Neuronal stem cell (in vitro differentiated cells): ENCODE measurements at regions not wholly inside any gene's neighbourhood (a gene's known extent, or its start where the extent isn't known, plus 50 kb on each side); places are given as distances from the start of the nearest gene placed in this dataset.
A peak's percentile ranks its signal among the peaks of the same experiment; 100 is the strongest.

Experiments
- DNase-seq: peaks from one replicate; pipeline ENCODE4 v3.0.0-alpha.2; 2013; ENCODE audit warnings: low spot score
- H2AFZ ChIP-seq: one replicate; pipeline ENCODE4 v1.6.1; 2013; ENCODE audit warnings: mild to moderate bottlenecking, low read length, inconsistent platforms
- H2AK5ac ChIP-seq: 2 replicates; pipeline ENCODE4 v1.6.1; 2013; ENCODE audit warnings: low read depth, mild to moderate bottlenecking, inconsistent platforms, low read length, moderate library complexity, mixed read lengths
- H2BK120ac ChIP-seq: 2 replicates; pipeline ENCODE4 v1.6.1; 2013; ENCODE audit warnings: low read depth, mild to moderate bottlenecking, inconsistent platforms, low read length, moderate library complexity, mixed read lengths
- H2BK12ac ChIP-seq: one replicate; pipeline ENCODE4 v1.6.1; 2013; ENCODE audit warnings: low read length, inconsistent platforms
- H2BK15ac ChIP-seq: 2 replicates; pipeline ENCODE4 v1.6.1; 2013; ENCODE audit warnings: mild to moderate bottlenecking, low read length, inconsistent platforms, mixed read lengths
- H2BK5ac ChIP-seq: one replicate; pipeline ENCODE4 v1.6.1; 2013; ENCODE audit warnings: inconsistent platforms, mild to moderate bottlenecking, low read length, moderate library complexity
- H3K14ac ChIP-seq: one replicate; pipeline ENCODE4 v1.6.1; 2013; ENCODE audit warnings: low read length, inconsistent platforms
- H3K18ac ChIP-seq: 2 replicates; pipeline ENCODE4 v1.6.1; 2013; ENCODE audit warnings: low read length, inconsistent platforms
- H3K23ac ChIP-seq: 2 replicates; pipeline ENCODE4 v1.6.1; 2013; ENCODE audit warnings: low read depth, mild to moderate bottlenecking, mixed read lengths, low read length, inconsistent platforms; ENCODE audit not compliant: poor library complexity
- H3K27ac ChIP-seq: replicated peaks from 3 replicates; pipeline ENCODE4 v1.5.1; 2013; ENCODE audit warnings: low read length, inconsistent platforms
- H3K27me3 ChIP-seq, 3 experiments: 2 replicates each; pipeline ENCODE4 v1.6.1; 2013; ENCODE audit warnings: low read length in 3 of 3, mild to moderate bottlenecking in 2 of 3, inconsistent platforms in 1 of 3, low read depth in 1 of 3, mixed read lengths in 1 of 3, moderate library complexity in 1 of 3; ENCODE audit not compliant: control insufficient read depth in 3 of 3, insufficient read depth in 3 of 3
- H3K36me3 ChIP-seq, 2 donors: replicated peaks in 1 of 2; 2 replicates each; pipeline ENCODE4 v1.6.1; 2013; ENCODE audit warnings: low read length in 2 of 2; ENCODE audit not compliant: control insufficient read depth in 2 of 2, insufficient read depth in 2 of 2
- H3K4ac ChIP-seq: 2 replicates; pipeline ENCODE4 v1.6.1; 2013; ENCODE audit warnings: inconsistent platforms, mild to moderate bottlenecking, low read length, moderate library complexity
- H3K4me1 ChIP-seq, 2 donors: 1 replicate in 1 of 2; 2 replicates in 1 of 2; pipeline ENCODE4 v1.6.1; 2013; ENCODE audit warnings: low read length in 2 of 2, low read depth in 1 of 2; ENCODE audit not compliant: control insufficient read depth in 2 of 2, insufficient read depth in 1 of 2
- H3K4me2 ChIP-seq: one replicate; pipeline ENCODE4 v1.6.1; 2013; ENCODE audit warnings: mild to moderate bottlenecking, low read length, inconsistent platforms; ENCODE audit not compliant: insufficient read depth, poor library complexity, severe bottlenecking
- H3K4me3 ChIP-seq, 2 donors: 2 replicates each; pipeline ENCODE4 v1.5.1; 2013; ENCODE audit warnings: low read length in 2 of 2, mild to moderate bottlenecking in 2 of 2, inconsistent platforms in 1 of 2, moderate library complexity in 1 of 2
- H3K79me1 ChIP-seq: one replicate; pipeline ENCODE4 v1.6.1; 2013; ENCODE audit warnings: low read depth, mild to moderate bottlenecking, inconsistent platforms, low read length, moderate library complexity
- H3K9ac ChIP-seq: one replicate; pipeline ENCODE4 v1.6.1; 2013; ENCODE audit warnings: mild to moderate bottlenecking, low read depth, low read length, inconsistent platforms; ENCODE audit not compliant: poor library complexity
- H3K9me3 ChIP-seq, 2 donors: replicated peaks in 1 of 2; 2 replicates each; pipeline versions ENCODE3 to v1.6.1; 2013; ENCODE audit warnings: low read length in 2 of 2, mild to moderate bottlenecking in 2 of 2, inconsistent platforms in 1 of 2, low read depth in 1 of 2, mixed read lengths in 1 of 2, moderate library complexity in 1 of 2; ENCODE audit not compliant: control insufficient read depth in 2 of 2, insufficient read depth in 1 of 2
- H4K8ac ChIP-seq: one replicate; pipeline ENCODE4 v1.6.1; 2013; ENCODE audit warnings: low read depth, mild to moderate bottlenecking, inconsistent platforms, low read length, moderate library complexity
- H4K91ac ChIP-seq: one replicate; pipeline ENCODE4 v1.6.1; 2013; ENCODE audit warnings: low read length, low read depth, mild to moderate bottlenecking, inconsistent platforms; ENCODE audit not compliant: poor library complexity
- WGBS, 2 donors: extraction: QIAGEN DNeasy Blood & Tissue Kit; methylation state at CpG; one replicate each; pipeline ENCODE4 v1.1.7; 2013; ENCODE audit warnings: missing lambda C conversion rate in 2 of 2, mixed read lengths in 1 of 2; ENCODE audit not compliant: insufficient read length in 2 of 2, insufficient replicate concordance in 1 of 2; ENCODE audit errors: extremely low coverage in 2 of 2; 5-methylcytosine and 5-hydroxymethylcytosine counted together

DNA sequence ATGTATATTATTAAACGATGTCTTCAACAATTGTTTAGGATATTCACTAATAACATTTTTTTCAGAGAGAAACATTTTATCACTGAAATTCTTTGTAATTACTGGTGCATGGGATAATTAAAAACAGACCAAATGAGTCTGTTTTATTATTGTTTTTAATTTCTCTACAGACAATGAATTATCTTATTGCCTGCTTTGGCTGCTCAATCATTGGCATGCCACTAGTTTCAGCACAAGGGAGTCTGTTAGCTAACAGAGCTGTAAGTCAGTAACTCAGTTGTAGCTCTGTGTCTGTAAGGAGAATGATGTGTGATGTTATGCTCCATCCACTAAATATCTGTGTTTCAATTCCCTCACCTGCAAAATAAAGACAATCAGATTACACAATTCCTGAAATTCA, 443.9 kb downstream of the PRR16 start:
- Histone ChIP-seq H2BK15ac (no peak overlapping the region), H3K4ac (no peak overlapping the region), H4K91ac (no peak overlapping the region), H3K9ac (no peak overlapping the region), H3K18ac (no peak overlapping the region), H2BK120ac (no peak overlapping the region), H3K14ac (no peak overlapping the region), H3K79me1 (no peaks in the 10 kb centered on the region), H3K4me3 (no peak overlapping the region), H2AK5ac (no peak overlapping the region), H3K27me3 (no peaks in the 10 kb centered on the region), H3K27ac (no peak overlapping the region), H2BK12ac (no peak overlapping the region), H2AFZ (no peak overlapping the region), H3K23ac (no peak overlapping the region), H2BK5ac (no peak overlapping the region), H3K4me1 (no peaks in the 10 kb centered on the region), H3K9me3 (no peaks in the 10 kb centered on the region), H3K4me2 (no peak overlapping the region), H4K8ac (no peak overlapping the region), H3K36me3 (no peaks in the 10 kb centered on the region)
- WGBS, 2 donors, result 100% methylated on average over 1 of the region's 1 CpG; no CpG with 5 or more reads in 1 of the 2 donors
- no peak for DNase-seq

DNA sequence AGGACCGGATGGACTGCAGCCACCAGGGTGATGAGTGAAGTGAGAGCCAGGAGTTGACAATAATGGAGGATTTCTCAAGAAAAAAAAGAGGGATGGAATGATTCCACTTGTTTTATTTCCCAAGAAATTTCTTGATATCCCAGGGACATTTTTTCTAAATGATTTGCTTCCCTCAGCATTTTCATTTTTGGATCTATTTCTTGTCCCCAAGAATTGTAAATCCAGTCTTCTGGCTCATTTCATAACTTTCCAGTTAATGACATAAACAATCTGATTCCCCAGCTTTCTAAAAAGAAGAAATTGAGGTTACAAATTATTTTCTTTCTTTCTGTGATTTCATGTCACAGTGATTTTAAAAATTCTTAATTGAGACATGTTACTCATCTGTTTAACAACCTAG, 446.5 kb downstream of the PRR16 start:
- WGBS, 2 donors, result no CpG with 5 or more reads among the region's 1 CpG
- no peaks in the 10 kb centered on the region for H3K27me3 ChIP-seq
- H3K18ac ChIP-seq, result no peak overlapping the region
- H2BK12ac ChIP-seq, result no peak overlapping the region
- H4K8ac ChIP-seq, result no peak overlapping the region
- no peak overlapping the region for H2BK120ac ChIP-seq
- no peak overlapping the region for H2BK15ac ChIP-seq
- H3K4me1 ChIP-seq, result peaks cover 0 to 2% of the 10 kb centered on the region in 2 donors
- H3K23ac ChIP-seq, result no peak overlapping the region
- no peak for DNase-seq
- no peak overlapping the region for H3K27ac ChIP-seq
- no peak overlapping the region for H3K4me2 ChIP-seq
- no peak overlapping the region for H3K4ac ChIP-seq
- H2AK5ac ChIP-seq, result no peak overlapping the region
- H2BK5ac ChIP-seq, result no peak overlapping the region
- H3K79me1 ChIP-seq, result no peaks in the 10 kb centered on the region
- no peaks in the 10 kb centered on the region for H3K9me3 ChIP-seq
- no peak overlapping the region for H3K9ac ChIP-seq
- H3K36me3 ChIP-seq, result no peaks in the 10 kb centered on the region
- no peak overlapping the region for H4K91ac ChIP-seq
- no peak overlapping the region for H2AFZ ChIP-seq
- no peak overlapping the region for H3K4me3 ChIP-seq
- no peak overlapping the region for H3K14ac ChIP-seq

DNA sequence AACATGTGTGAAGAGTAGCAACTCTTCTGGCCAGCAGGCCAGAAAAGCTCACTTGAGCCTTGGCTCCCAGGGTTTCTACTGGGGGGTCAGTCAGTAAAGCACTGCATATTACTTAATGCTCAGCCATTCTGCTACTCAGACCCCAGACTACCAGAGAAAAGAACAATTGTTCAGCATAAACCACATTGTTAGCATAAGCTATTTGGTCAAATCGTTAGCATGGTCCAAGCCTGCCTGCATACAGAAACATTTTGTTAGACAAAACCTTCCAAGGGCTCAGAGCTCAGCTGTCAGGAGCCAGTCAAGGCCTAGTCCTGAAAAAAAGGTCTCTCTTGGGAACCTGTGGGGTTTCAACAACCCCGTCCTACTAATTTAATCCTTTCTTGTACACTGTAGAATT, 449.3 kb downstream of the PRR16 start:
- no peaks in the 10 kb centered on the region for H3K36me3 ChIP-seq
- no peak overlapping the region for H3K4me2 ChIP-seq

DNA sequence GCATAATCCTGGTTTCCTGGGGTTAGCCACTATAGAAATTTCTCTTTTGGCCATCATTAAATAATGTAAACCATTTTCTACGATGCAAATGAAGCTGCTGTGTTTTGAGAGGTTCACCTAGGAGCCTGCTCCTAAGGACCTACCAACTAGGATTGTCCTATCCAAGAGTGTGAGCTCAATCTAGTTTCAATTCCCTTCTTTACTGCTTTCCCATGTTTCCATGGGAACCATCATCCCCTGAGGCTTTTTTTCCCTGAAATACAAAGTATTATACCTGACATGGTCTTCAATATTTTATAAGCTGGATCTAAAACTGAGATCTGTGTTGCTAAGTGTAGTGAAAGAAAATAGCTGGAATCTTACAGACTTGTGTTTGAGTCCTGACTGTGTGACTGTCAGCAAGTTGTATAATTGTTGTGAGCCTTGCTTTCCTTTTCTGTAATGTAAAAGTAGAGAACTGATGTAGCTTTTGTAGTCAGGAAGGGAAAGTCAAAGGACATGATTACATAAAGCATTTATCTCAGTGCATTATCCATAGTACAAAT, 453.2 kb downstream of the PRR16 start:
- Histone ChIP-seq H3K4ac (no peak overlapping the region), H3K4me3 (no peak overlapping the region), H3K14ac (no peak overlapping the region), H3K9ac (no peak overlapping the region), H2BK15ac (no peak overlapping the region), H2BK5ac (no peak overlapping the region), H3K79me1 (no peaks in the 10 kb centered on the region), H4K91ac (no peak overlapping the region), H3K23ac (no peak overlapping the region), H3K27me3 (no peaks in the 10 kb centered on the region), H3K36me3 (no peaks in the 10 kb centered on the region), H2AFZ (no peak overlapping the region), H2AK5ac (no peak overlapping the region), H3K9me3 (no peaks in the 10 kb centered on the region), H3K27ac (no peak overlapping the region), H3K4me2 (no peak overlapping the region), H2BK12ac (no peak overlapping the region), H2BK120ac (no peak overlapping the region), H3K4me1 (peaks cover 0 to 2% of the 10 kb centered on the region in 2 donors), H3K18ac (no peak overlapping the region), H4K8ac (no peak overlapping the region)
- WGBS, 2 donors, result no CpG with 5 or more reads among the region's 1 CpG
- DNase-seq, result no peak

More for the DNA sequence above, 449.3 kb downstream of the PRR16 start:
- Histone ChIP-seq H3K4ac (no peak overlapping the region), H3K18ac (no peak overlapping the region), H3K9me3 (no peaks in the 10 kb centered on the region), H2BK5ac (no peak overlapping the region), H3K23ac (no peak overlapping the region), H3K27ac (no peak overlapping the region), H3K9ac (no peak overlapping the region), H3K4me3 (no peak overlapping the region), H2BK12ac (no peak overlapping the region), H2AK5ac (no peak overlapping the region), H3K14ac (no peak overlapping the region), H2BK120ac (no peak overlapping the region), H3K79me1 (no peaks in the 10 kb centered on the region), H4K8ac (no peak overlapping the region), H4K91ac (no peak overlapping the region), H2AFZ (peak overlapping the region; percentile 28), H3K4me1 (peaks cover 0 to 2% of the 10 kb centered on the region in 2 donors), H3K27me3 (no peaks in the 10 kb centered on the region), H2BK15ac (no peak overlapping the region)
- no CpG with 5 or more reads among the region's 2 CpGs for WGBS, 2 donors
- DNase-seq, result peak; percentile 5
